HCT116 (cell line): ENCODE measurements at regions not wholly inside any gene's neighbourhood (a gene's known extent, or its start where the extent isn't known, plus 50 kb on each side); places are given as distances from the start of the nearest gene placed in this dataset.

Experiments
- POLR2A ChIP-seq: IDR thresholded peaks from 2 replicates; pipeline ENCODE4 v1.7.0; 2011; ENCODE audit warnings: borderline replicate concordance; ENCODE audit not compliant: insufficient read depth, insufficient read length; ENCODE audit errors: extremely low read depth
- TF ChIP-seq, protein P1 (sequence below), 3 experiments: fragments of 200-600 bp in 1 of 3; sonication (generic) in 1 of 3; IDR thresholded peaks in 2 of 3; conservative IDR thresholded peaks in 1 of 3; 2 replicates each; pipeline ENCODE4 v1.5.1; 2012 to 2017; ENCODE audit warnings: low read depth in 2 of 3, low read length in 2 of 3, antibody characterized with exemption in 1 of 3, borderline replicate concordance in 1 of 3, control low read depth in 1 of 3, mild to moderate bottlenecking in 1 of 3, mixed read lengths in 1 of 3, mixed run types in 1 of 3, moderate library complexity in 1 of 3; ENCODE audit not compliant: insufficient read depth in 1 of 3

DNA sequence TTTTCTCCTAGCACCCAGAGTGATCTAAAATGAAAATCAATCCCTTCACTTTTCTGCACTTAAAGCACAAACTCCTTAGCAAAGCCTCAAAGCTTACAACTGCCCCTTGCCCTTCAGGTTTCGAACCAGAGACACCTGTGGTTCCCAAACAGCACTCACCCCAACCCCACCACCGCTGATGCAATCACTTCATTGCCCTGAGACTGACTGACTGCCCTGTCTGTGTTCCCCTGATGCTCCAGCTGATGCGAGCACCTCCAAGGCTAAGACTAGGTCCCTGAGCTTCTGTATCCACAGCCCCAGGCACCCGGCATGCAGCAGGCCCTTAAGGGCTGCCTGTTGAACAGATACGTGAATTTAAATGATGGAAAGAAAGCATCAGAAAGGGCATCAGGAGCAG, 127.3 kb downstream of the ZNF621 start:
- TF ChIP-seq, protein P1, sequence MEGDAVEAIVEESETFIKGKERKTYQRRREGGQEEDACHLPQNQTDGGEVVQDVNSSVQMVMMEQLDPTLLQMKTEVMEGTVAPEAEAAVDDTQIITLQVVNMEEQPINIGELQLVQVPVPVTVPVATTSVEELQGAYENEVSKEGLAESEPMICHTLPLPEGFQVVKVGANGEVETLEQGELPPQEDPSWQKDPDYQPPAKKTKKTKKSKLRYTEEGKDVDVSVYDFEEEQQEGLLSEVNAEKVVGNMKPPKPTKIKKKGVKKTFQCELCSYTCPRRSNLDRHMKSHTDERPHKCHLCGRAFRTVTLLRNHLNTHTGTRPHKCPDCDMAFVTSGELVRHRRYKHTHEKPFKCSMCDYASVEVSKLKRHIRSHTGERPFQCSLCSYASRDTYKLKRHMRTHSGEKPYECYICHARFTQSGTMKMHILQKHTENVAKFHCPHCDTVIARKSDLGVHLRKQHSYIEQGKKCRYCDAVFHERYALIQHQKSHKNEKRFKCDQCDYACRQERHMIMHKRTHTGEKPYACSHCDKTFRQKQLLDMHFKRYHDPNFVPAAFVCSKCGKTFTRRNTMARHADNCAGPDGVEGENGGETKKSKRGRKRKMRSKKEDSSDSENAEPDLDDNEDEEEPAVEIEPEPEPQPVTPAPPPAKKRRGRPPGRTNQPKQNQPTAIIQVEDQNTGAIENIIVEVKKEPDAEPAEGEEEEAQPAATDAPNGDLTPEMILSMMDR (IDR thresholded peaks at IDR 0.05 in 2 of 3, conservative IDR thresholded peaks at IDR 0.05 in 1 of 3; ENCODE audit: borderline replicate concordance in 1 of 3, insufficient read depth in 1 of 3, low read depth in 2 of 3, low read length in 2 of 3), result no peak
- no peak for TF ChIP-seq POLR2A
